HG03354 (cell line): ENCODE measurements at regions not wholly inside any gene's neighbourhood (a gene's known extent, or its start where the extent isn't known, plus 50 kb on each side); places are given as distances from the start of the nearest gene placed in this dataset.

Experiments used
- ATAC-seq: cut with Tn5 transposase; IDR thresholded peaks from one replicate; pipeline ENCODE4 v1.9.1; 2021; ENCODE audit warnings: mild to moderate bottlenecking; ENCODE audit not compliant: unreplicated experiment, poor library complexity, severe bottlenecking

- no peak for ATAC-seq
Measured at GRCh38 chr12:67925077-67925476, 64.2 kb upstream of the IFNG-AS1 start.

GRCh38 chr12:67925552-67925951, 63.7 kb upstream of the IFNG-AS1 start:
- no peak for ATAC-seq

GRCh38 chr12:67926063-67926462, 63.2 kb upstream of the IFNG-AS1 start:
- no peak for ATAC-seq

- ATAC-seq = no peak
Measured at GRCh38 chr12:67927324-67927723, 61.9 kb upstream of the IFNG-AS1 start.

GRCh38 chr12:67927815-67928214, 61.4 kb upstream of the IFNG-AS1 start:
- ATAC-seq = no peak

- ATAC-seq = no peak
Measured at GRCh38 chr12:67928621-67929383, 60.4 kb upstream of the IFNG-AS1 start.

- no peak for ATAC-seq
Measured at GRCh38 chr12:67929384-67929772, 59.9 kb upstream of the IFNG-AS1 start.

- no peak for ATAC-seq
Measured at GRCh38 chr12:67937822-67938221, 51.4 kb upstream of the IFNG-AS1 start.
